CD4-positive, alpha-beta T cell treated with Interleukin-15 for 4 hours (primary cell): ENCODE measurements at regions not wholly inside any gene's neighbourhood (a gene's known extent, or its start where the extent isn't known, plus 50 kb on each side); places are given as distances from the start of the nearest gene placed in this dataset.
"Not testable (repeated sequence)": the region's sequence is repeated elsewhere in the genome, so short reads cannot be mapped to it uniquely, and the experiment has no call there.

Experiments used
- DNase-seq: peaks from one replicate; pipeline ENCODE4 v3.0.0-alpha.2; 2020; ENCODE audit warnings: low spot score

DNA sequence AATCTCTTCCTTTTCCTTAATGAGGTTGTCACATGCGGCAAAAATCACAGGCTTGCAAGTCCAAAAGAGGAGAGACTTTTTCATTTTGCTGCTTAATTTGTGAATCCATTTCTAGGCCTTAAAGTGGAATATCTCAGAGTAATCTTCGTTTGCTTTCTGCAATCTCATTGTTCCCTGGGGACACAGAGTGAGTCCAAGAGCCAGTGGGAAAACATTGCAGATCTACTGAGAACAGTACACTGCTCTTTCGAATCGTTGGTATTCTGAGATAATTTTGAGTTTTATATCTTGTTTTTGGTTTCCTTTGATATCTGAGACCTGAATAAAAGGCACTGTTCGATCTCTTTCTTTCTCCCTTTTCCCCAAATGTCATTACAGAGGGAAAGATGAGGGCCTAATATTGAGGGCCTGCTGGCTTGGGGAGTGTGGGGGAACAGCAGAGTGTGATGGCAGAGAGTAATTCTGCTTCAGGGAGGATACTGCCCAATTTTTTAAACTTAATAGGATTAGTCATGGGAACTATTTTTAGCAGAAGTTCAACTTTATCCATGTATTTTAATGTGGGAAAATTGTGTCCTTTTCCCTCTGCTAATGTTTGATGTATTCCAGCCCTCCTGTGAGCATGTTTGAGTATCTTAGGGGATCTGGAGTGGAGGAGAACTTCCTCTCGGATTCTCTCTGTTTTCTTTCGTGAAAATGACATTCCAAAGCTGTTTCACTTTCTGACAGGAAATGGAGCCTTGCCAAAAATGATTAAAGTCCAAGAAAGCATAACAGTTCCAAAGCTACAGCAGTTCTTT, 418.2 kb upstream of the ZEB2 start:
- no peak for DNase-seq

DNA sequence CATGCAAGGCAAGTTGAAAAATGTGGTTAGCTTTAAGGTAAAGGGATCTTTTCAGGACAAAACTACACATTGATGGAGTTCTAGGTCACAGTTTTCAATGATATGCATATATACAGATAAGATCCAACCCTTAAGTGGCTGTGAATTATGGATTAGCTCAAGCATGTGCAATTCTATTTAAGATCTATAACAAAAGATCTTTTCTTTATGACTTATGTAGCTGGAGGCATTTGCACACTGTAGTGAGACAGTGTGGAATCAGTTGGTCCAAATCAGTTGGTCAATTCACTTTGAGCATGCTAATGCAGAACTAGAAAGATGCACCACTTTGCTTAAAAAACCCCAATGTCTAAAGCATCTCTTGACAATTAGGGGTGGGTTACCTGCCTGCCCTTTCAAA, 417.1 kb upstream of the ZEB2 start:
- DNase-seq = no peak

DNA sequence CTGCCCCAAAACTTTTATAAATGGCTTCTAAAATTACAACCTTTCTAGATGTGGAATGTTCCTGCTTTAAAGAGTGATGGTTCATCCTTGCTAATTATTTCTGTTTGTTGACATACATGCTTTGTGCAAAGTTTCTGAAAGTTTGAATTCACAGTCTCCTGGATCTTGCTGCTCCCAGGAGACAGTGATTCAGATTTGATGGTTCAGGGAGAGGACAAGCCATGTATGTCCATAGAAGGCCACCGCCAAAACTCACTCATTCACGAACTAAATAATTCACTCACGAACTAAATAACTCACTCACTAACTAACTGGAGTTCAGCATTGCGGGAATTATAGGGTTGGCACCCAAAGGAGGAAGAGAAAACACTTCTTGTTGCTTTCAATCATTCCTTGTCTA, 416.5 kb upstream of the ZEB2 start:
- no peak for DNase-seq

DNA sequence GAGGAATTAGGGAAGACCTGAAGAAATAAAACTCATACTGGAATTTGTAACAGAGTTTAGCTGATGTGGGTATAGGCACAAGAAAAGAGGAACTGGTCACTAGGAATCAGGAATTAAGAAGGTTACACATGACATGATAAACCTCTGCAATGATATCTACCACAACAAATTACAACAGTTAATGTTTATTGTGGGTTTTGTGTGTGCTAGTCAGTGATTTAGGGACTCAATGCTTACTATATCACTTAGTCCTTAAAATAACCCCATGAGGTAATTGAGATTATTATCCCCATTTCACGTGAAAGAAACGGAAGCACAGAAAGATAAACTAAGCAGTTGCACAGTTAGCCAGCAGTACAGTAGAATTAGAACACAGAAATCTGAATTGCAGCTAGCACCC, 415.8 kb upstream of the ZEB2 start:
- DNase-seq = no peak

DNA sequence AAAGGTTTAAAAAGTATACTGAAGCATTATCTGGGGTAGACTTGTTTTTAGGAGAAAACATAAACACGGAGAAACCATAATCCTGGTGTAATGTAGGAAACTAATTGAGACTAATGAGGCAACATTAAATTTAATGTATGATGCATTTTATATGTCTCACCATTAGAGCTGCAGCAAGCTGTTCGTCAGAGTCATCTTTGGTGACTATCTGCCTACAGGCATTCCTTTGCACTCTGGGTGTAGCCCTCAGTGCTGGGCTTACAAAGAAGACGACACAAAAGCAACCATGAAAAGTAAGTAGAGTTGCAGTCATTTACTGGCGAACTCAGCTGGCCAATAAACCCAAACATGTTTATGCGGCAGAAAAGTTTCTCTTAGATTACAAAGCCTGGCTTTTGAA, 415.3 kb upstream of the ZEB2 start:
- no peak for DNase-seq

DNA sequence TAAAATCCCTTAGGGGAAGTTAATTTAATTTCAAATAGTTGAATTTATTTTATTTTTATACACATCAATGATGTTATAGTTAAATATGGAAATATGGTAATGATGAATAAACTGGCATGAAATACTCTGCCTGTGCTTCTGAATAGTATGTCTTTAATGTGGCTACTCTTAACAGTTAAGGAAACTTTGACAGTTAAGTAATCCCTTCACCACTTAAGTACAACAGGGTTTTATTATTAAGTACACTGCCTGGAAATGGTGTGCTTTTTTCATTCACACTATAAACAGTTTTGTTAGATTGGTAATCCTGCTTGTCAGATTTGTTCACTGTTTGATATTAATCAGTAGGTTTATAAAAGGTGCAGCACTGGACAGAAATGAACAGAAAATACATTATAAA, 412.0 kb upstream of the ZEB2 start:
- DNase-seq = no peak

DNA sequence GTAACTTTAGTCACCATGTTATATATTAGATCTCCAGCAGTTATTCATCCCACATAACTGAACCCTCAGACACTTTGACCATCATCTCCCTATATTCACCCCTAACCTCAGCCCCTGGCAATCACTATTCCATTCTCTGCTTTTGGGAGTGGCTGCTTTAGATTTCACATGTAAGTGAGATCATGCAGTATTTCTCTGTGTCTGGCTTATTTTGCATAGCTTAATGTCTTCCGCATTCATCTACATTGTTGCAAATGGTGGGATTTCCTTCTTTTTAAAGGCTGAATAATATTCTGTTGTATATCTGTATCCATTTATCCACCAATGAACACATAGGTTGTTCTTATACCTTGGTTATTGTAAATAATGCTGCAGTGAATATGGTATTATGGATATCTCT, 411.6 kb upstream of the ZEB2 start:
- no peak for DNase-seq

DNA sequence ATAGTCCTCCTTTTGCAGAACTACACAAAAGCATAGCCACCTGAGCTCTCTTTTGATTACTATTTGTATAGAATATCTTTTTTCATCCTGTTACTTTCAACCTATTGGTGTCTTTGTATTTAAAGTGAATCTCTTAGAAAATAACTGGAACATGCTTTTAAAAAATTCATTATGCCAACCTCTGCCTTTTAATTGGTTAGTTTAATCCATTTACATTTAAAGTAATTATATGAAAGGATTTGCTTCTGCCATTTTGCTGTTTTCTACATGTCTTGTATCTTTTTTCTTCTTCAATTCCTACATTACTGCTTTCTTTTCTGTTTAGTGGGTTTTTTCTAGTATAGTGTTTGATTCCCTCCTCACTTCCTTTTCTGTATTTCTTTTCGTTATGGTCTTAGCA, 407.5 kb upstream of the ZEB2 start:
- DNase-seq = no peak

DNA sequence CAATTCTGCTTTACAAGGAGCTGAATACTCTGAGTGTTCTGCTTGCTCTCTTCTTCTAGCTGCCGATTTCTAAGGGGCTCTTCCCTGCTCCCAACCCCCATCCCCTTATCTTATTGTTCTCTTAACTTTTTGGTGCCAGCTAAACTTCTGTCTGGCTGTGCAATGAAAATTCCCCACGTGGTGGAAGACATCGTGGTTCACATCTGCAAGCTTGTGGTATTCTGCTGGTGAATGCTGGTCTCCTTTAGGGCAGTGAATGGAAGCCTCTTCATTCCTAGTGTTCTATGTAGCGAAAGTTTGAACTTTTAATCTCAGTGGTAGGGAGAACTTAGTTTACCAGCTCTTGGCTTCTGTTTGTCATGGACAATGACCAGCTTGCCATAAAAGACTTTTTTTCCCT, 406.0 kb upstream of the ZEB2 start:
- no peak for DNase-seq

DNA sequence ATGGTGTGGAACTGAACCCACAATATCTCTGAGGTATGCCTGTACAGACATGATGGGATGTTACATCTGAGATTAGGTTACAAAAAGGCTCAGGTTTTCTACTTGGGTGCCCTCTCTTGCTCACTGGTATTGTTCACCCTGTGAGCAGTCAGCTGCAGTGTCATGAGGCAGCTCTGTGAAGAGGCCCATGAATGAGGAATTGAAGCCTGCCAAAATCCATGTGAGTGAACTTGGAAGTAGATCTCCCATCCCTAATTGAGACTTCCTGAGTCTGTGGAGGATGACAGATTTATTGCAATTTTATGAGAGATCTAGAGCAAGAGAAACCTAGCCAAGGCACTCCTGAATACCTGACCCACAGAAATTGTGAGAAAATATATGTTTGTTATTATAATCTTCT, 404.9 kb upstream of the ZEB2 start:
- no peak for DNase-seq

DNA sequence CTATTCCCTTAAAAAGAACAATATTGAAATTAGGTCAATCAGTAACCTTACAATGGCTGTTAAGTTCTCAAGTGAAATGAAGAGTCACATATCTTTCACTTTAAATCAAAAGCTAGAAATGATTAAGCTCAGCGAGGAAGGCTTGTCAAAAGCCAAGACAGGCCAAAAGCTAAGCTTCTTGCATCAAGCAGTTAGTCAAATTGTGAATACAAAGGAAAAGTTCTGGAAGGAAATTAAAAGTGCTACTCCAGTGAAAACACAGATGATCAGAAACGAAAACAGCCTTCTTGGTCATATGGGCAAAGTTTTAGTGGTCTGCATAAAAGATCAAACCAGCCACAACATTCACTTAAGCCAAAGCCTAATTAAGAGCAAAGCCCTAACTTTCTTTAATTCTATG, 402.6 kb upstream of the ZEB2 start:
- DNase-seq = no peak

DNA sequence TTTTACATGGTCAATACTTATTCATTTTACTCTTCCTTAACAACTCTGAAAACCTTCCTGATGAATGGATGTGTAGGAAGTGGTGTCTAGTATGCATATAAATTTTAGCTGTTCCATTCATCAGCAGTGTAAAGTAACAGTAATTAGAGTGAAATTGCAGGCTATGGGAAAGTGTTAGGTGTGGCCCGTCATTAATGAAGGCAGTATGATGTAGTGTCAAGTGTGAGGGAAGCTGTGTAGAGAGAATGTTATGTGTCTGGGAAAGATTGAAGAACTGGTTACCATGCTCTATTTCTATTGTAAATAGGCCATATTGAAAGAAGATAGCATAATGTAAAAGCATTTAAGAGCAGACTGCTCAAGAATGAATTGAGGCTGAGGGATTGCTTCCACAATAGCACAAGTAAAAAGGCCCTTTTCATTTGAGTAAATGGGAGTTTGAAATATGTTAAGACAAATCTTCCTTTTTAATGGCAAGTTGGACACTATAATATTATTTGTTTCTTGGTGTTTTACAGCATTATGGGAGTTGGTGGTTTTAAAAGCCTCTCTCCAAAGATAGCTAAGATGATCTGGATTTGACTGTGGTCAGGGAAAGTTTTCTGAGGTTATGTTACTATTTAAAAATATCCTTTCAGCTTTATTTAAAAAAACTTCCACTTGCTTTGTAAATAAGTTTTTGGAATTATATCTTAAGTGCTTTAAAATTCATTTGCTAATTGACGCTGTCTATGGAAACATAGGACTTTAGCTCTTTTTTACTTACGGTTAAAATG, 401.0 kb upstream of the ZEB2 start:
- no peak for DNase-seq

DNA sequence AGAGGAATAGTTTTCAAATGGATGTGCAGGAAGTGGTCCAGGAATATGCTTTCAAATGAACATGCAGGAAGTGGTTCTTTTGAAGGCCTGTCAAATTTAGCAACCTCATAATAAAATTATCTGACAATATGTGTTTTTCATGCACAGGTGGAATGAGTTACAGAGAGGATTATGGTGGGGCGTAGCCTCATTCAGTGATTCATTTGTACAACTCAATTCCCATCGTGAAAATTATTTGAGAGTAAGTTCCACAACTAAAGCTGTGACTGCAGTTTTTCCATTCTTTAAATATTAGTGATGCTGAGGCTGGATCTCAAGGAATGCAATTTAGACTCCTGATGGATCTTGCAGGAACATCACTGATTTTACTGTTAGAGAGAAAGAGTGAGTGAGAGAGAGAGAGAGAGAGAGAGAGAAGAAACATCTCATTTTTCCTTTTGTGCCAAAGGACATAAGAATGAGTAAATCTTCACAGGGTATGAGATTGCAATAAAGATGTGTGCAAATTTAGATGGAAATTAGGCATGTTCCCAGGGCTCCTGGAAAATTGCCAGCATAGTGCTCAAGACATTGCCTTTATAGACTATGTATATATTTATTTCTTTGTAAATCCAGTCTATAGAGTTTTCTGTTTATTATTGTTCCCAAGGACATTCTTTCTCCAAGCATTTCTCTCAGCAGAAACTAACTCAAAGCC, 394.9 kb upstream of the ZEB2 start:
- no peak for DNase-seq

DNA sequence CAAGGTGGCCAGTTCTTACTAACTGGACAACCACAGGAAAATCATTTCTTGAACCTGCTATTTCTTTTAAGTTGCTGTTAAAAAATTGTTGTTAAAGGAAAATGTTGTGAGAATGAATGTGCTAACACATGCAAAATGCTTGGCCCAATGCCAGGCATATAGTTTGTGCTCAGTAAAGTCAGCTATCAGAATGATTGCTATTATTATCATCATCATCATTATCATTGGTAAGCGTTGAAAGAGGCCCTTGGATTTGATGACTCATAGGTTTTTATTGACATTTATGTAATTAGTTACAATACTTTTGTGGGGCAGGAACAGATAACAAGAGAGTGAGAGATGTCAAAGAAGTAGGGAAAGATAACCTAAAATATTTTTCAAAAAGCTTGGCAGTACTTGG, 394.2 kb upstream of the ZEB2 start:
- no peak for DNase-seq

DNA sequence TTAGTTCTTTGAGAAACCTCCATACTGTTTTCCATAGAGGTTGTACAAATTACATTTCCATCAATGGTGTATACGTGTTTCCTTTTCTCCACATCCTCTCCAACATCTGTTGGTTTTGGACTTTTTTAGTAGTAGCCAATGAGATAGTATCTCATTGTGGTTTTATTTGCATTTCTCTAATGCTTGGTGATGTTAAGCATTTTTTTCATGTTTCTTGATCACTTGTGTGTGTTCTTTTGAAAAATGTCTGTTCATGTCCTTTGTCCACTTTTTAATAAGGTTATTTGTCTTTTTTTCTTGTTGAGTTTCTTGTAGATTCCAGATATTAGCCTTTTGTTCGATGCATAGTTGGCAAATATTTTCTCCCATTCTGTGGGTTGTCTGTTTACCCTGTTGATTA, 392.3 kb upstream of the ZEB2 start:
- DNase-seq = no peak

DNA sequence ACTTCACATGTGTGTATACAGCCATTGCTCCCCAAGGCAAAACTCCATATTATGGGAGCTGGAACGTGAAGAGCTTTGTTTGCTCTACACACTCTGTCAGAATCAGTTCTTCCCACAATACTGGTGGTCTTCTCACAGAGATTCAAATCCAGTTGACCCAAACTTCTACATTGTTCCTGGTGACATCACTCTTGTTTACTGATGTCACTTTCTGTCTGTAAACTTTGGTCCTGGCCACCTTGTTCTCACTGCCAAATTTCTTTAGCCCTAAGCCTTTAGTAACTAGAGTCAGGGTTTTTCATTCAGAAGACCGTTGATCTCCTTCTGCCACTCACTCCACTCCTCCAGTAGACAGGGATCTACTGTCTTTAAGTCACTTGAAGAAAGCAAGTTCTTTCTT, 386.0 kb upstream of the ZEB2 start:
- DNase-seq = no peak

DNA sequence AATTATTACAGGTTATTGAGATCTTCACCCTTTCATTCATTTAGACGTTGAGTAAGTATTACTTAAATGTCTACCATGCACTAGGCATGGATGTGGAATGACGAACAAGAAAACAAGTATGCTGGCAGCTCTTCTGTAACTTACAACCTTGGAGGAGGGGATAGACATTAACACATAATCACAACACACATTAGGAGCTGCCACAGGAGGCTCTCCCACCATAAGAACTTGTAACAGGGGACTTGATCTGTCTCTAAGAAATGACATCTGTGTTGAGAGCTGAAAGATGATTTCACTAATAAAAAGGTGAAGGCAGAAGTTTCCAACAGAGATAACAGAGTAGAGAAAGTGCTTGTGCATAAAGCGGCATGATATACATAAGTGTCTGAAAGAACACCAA, 384.7 kb upstream of the ZEB2 start:
- no peak for DNase-seq

DNA sequence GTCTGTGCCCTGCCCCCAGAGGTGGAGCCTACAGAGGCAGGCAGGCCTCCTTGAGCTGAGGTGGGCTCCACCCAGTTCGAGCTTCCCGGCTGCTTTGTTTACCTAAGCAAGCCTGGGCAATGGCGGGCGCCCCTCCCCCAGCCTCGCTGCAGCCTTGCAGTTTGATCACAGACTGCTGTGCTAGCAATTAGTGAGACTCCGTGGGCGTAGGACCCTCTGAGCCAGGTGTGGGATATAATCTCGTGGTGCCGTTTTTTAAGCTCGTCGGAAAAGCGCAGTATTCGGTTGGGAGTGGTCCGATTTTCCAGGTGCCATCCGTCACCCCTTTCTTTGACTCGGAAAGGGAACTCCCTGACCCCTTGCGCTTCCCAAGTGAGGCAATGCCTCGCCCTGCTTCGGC, 383.1 kb upstream of the ZEB2 start:
- not testable (repeated sequence) for DNase-seq

DNA sequence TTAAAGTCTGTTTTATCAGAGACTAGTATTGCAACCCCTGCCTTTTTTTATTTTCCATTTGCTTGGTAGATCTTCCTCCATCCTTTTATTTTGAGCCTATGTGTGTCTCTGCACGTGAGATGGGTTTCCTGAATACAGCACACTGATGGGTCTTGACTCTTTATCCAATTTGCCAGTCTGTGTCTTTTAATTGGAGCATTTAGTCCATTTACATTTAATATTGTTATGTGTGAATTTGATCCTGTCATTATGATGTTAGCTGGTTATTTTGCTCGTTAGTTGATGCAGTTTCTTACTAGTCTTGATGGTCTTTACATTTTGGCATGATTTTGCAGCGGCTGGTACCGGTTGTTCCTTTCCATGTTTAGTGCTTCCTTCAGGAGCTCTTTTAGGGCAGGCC, 381.5 kb upstream of the ZEB2 start:
- DNase-seq = not testable (repeated sequence)

DNA sequence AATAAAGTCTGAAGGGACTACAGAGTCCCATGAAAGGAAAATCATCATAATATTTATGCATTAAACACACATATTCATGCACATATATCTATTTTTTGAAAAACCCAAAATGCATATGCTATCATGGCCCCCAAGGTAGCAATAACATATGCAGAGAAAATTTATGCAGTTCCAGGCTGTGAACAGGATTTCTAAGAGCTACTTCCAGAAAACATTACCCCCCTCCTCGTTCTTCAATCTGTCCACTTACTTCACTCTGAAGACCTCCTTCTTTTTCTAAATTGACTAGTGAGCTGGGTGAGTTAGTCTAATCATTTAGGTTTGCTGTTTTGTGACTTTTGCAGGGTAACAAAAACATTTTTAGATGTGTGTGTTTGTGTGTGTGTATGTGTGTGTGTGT, 376.4 kb upstream of the ZEB2 start:
- no peak for DNase-seq

DNA sequence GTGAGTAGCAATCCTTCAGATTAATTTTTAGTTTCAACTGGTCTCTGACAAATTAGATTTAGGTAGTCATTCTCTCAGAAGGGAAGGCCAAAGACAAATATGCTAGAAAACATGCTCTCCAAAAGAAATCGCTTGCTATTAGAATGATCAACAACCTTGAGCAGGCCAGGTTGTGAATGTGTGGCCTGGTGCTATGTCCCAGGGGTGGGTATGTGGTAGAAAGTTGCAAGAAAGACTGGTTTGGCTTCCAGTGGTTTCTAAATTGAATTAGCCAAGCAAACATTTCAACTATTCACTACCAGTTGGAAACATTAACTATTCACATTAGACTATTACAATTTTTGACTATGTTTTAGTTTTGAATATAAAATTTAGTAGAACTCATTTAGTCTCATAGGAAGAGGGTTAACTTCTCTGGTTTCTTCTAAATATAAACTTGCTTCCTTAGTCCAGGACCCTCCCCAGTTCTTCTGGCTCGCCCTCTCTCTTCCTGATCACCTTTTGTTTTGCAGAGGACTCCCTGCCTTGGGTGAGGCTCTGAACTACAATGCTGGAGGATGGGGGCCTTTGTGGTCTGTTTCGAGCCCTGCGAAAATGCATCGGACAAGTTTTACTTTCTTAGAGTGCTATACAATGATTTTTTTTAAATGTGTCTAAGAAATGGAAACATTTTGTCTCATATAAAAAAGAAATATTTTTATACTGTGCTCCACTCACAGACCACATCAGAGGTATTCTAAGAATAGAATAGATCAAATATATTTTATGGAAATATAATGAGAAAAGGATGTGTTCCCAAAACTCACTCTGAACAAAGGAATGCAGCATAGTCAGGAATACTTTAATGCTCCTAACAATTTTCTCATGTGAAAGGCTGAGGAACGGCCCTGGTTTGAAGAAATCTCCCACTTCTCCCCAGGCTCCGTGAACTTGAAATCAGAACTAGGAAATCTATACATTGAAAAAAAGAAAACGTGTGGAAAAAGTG, 375.0 kb upstream of the ZEB2 start:
- DNase-seq = no peak

DNA sequence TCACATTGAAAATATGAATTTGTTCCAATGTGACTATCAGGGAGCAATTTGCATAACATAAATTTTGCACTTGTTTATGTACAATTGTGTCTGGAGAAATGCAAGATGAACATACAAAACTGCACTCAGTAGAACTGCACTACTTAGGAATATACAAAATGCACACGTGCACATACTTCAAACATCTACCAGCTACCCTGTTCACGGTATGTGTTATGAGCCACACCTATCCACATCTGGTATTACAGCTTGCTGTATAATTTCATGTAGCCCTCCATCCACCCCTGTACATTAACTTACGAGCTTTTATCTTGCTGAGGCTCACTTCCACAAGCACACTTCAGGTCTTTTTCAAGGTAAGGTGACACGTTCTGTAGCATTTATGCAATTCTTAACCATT, 373.5 kb upstream of the ZEB2 start:
- DNase-seq = no peak
